ENCODE measurements at regions not wholly inside any gene's neighbourhood (a gene's known extent, or its start where the extent isn't known, plus 50 kb on each side); places are given as distances from the start of the nearest gene placed in this dataset.

GRCh38 chr2:201962774-201963562 is 70.7 kb upstream of the FZD7 start:
- FAIRE-seq (no peak), DNase-seq (ENCODE audit: low read depth, low spot score) (no peak)
- Histone ChIP-seq H3K4me2 (ENCODE audit: control insufficient read depth, extremely low read depth, insufficient read depth, low read depth, low read length) (no peak overlapping the region), H3K79me2 (ENCODE audit: control insufficient read depth, insufficient read depth, low read length) (no peaks in the 10 kb centered on the region), H4K20me1 (ENCODE audit: control insufficient read depth, extremely low read depth, insufficient read depth, low read length) (no peaks in the 10 kb centered on the region), H2AFZ (ENCODE audit: control insufficient read depth, low read length) (no peak overlapping the region), H3K9me3 (ENCODE audit: control insufficient read depth, low read depth, low read length) (no peaks in the 10 kb centered on the region), H3K9ac (ENCODE audit: control insufficient read depth, extremely low read depth, insufficient read depth, low read length) (no peak overlapping the region), H3K27ac (ENCODE audit: control insufficient read depth, insufficient read depth, low read length) (no peak overlapping the region), H3K36me3 (ENCODE audit: control insufficient read depth in 2 of 2, extremely low read depth in 1 of 2, insufficient read depth in 2 of 2, low read length in 2 of 2) (no peaks in the 10 kb centered on the region), H3K4me1 (ENCODE audit: control insufficient read depth, extremely low read depth, insufficient read depth, low read length) (no peaks in the 10 kb centered on the region), H3K27me3 (ENCODE audit: control insufficient read depth, extremely low read depth, insufficient read depth, low read length) (no peaks in the 10 kb centered on the region), H3K9me1 (ENCODE audit: control insufficient read depth, extremely low read depth, insufficient read depth, low read length) (no peaks in the 10 kb centered on the region), H3K4me3 (ENCODE audit: control insufficient read depth in 2 of 3, extremely low read depth in 1 of 3, insufficient read depth in 2 of 3, low read depth in 1 of 3, low read length in 3 of 3) (no peak overlapping the region)
- TF ChIP-seq CTCF (optimal IDR thresholded peaks at IDR 0.05 in 1 of 3, IDR thresholded peaks at IDR 0.05 in 1 of 3, conservative IDR thresholded peaks at IDR 0.05 in 1 of 3; ENCODE audit: extremely low read depth in 1 of 3, insufficient read depth in 2 of 3, low read length in 3 of 3) (no peak), EZH2 (IDR thresholded peaks at IDR 0.05; ENCODE audit: low read length) (no peak)
- dilution Hi-C loops (cut with MboI; ENCODE audit: extremely low pct_ligation_motif_present, low sequenced_read_pairs), result no loop called here

- TF ChIP-seq EZH2 (IDR thresholded peaks at IDR 0.05; ENCODE audit: low read length), result no peak
- TF ChIP-seq CTCF (optimal IDR thresholded peaks at IDR 0.05 in 1 of 3, IDR thresholded peaks at IDR 0.05 in 1 of 3, conservative IDR thresholded peaks at IDR 0.05 in 1 of 3; ENCODE audit: extremely low read depth in 1 of 3, insufficient read depth in 2 of 3, low read length in 3 of 3), result no peak
- FAIRE-seq, result no peak
- H2AFZ ChIP-seq (ENCODE audit: control insufficient read depth, low read length), result no peak overlapping the region
- H4K20me1 ChIP-seq (ENCODE audit: control insufficient read depth, extremely low read depth, insufficient read depth, low read length), result no peaks in the 10 kb centered on the region
- no peak overlapping the region for H3K4me2 ChIP-seq (ENCODE audit: control insufficient read depth, extremely low read depth, insufficient read depth, low read depth, low read length)
- H3K9ac ChIP-seq (ENCODE audit: control insufficient read depth, extremely low read depth, insufficient read depth, low read length), result no peak overlapping the region
- no peaks in the 10 kb centered on the region for H3K4me1 ChIP-seq (ENCODE audit: control insufficient read depth, extremely low read depth, insufficient read depth, low read length)
- no peaks in the 10 kb centered on the region for H3K36me3 ChIP-seq (ENCODE audit: control insufficient read depth in 2 of 2, extremely low read depth in 1 of 2, insufficient read depth in 2 of 2, low read length in 2 of 2)
- DNase-seq (ENCODE audit: low read depth, low spot score), result no peak
- no peaks in the 10 kb centered on the region for H3K79me2 ChIP-seq (ENCODE audit: control insufficient read depth, insufficient read depth, low read length)
- no peaks in the 10 kb centered on the region for H3K9me3 ChIP-seq (ENCODE audit: control insufficient read depth, low read depth, low read length)
- no peaks in the 10 kb centered on the region for H3K27me3 ChIP-seq (ENCODE audit: control insufficient read depth, extremely low read depth, insufficient read depth, low read length)
- H3K9me1 ChIP-seq (ENCODE audit: control insufficient read depth, extremely low read depth, insufficient read depth, low read length), result no peaks in the 10 kb centered on the region
- no peak overlapping the region for H3K27ac ChIP-seq (ENCODE audit: control insufficient read depth, insufficient read depth, low read length)
- dilution Hi-C loops (cut with MboI; ENCODE audit: extremely low pct_ligation_motif_present, low sequenced_read_pairs), result no loop called here
- no peak overlapping the region for H3K4me3 ChIP-seq (ENCODE audit: control insufficient read depth in 2 of 3, extremely low read depth in 1 of 3, insufficient read depth in 2 of 3, low read depth in 1 of 3, low read length in 3 of 3)
Observed at GRCh38 chr2:201964011-201964410, 69.6 kb upstream of the FZD7 start.
